DND-41 (cell line): ENCODE measurements at regions not wholly inside any gene's neighbourhood (a gene's known extent, or its start where the extent isn't known, plus 50 kb on each side); places are given as distances from the start of the nearest gene placed in this dataset.

Source experiments
- ATAC-seq: fragments of 200-7000 bp; cut with Tn5 transposase; 3 replicates; pipeline ENCODE4 v1.9.1; 2021; ENCODE audit warnings: low read depth; ENCODE audit not compliant: insufficient read depth
- DNase-seq: peaks from one replicate; pipeline ENCODE4 v3.0.0-alpha.2; 2020
- H2AFZ ChIP-seq: 2 replicates; pipeline ENCODE4 v1.6.0; 2012; ENCODE audit warnings: low read depth, low read length
- H3K27ac ChIP-seq: 2 replicates; pipeline ENCODE4 v1.5.1; 2012; ENCODE audit warnings: low read length, inconsistent platforms
- H3K27me3 ChIP-seq: fragments of 200-600 bp; sonication (generic); 2 replicates; pipeline ENCODE4 v1.6.0; 2012; ENCODE audit warnings: low read length, mild to moderate bottlenecking, inconsistent platforms; ENCODE audit not compliant: insufficient read depth, poor library complexity
- H3K36me3 ChIP-seq: 2 replicates; pipeline ENCODE4 v1.5.1; 2012; ENCODE audit warnings: low read length, inconsistent platforms; ENCODE audit not compliant: insufficient read depth
- H3K4me1 ChIP-seq: 2 replicates; pipeline ENCODE4 v1.5.1; 2012; ENCODE audit warnings: mild to moderate bottlenecking, low read length; ENCODE audit not compliant: insufficient read depth
- H3K4me2 ChIP-seq: 2 replicates; pipeline ENCODE4 v1.6.0; 2012; ENCODE audit warnings: mild to moderate bottlenecking, moderate library complexity, low read length, inconsistent platforms; ENCODE audit not compliant: insufficient read depth
- H3K4me3 ChIP-seq, 2 experiments: fragments of 200-600 bp in 1 of 2; shearing (Covaris generic) in 1 of 2; 2 replicates each; pipeline ENCODE4 v1.5.1; 2012 to 2016; ENCODE audit warnings: inconsistent platforms in 2 of 2, low read length in 2 of 2, mild to moderate bottlenecking in 2 of 2, low read depth in 1 of 2, moderate library complexity in 1 of 2
- H3K79me2 ChIP-seq: 2 replicates; pipeline ENCODE4 v1.6.0; 2012; ENCODE audit warnings: low read length, inconsistent platforms; ENCODE audit not compliant: insufficient read depth
- H3K9ac ChIP-seq: 2 replicates; pipeline ENCODE4 v1.6.0; 2012; ENCODE audit warnings: low read depth, mild to moderate bottlenecking, inconsistent platforms, low read length, moderate library complexity
- H3K9me3 ChIP-seq: 2 replicates; pipeline ENCODE4 v1.5.1; 2012; ENCODE audit warnings: low read length, moderate library complexity, mild to moderate bottlenecking, inconsistent platforms; ENCODE audit not compliant: insufficient read depth, severe bottlenecking
- H4K20me1 ChIP-seq: 2 replicates; pipeline ENCODE4 v1.6.0; 2012; ENCODE audit warnings: low read length; ENCODE audit not compliant: insufficient read depth
- CTCF ChIP-seq: IDR thresholded peaks from 2 replicates; pipeline ENCODE4 v1.5.1; 2012; ENCODE audit warnings: borderline replicate concordance, low read length, moderate library complexity, mild to moderate bottlenecking; ENCODE audit not compliant: poor library complexity, severe bottlenecking; ENCODE audit errors: extremely low read depth
- EZH2 ChIP-seq: IDR thresholded peaks from 3 replicates; pipeline ENCODE4 v1.6.1; 2012; ENCODE audit warnings: borderline replicate concordance, low read depth, mild to moderate bottlenecking, moderate library complexity, low read length, inconsistent platforms; ENCODE audit not compliant: severe bottlenecking

DNA sequence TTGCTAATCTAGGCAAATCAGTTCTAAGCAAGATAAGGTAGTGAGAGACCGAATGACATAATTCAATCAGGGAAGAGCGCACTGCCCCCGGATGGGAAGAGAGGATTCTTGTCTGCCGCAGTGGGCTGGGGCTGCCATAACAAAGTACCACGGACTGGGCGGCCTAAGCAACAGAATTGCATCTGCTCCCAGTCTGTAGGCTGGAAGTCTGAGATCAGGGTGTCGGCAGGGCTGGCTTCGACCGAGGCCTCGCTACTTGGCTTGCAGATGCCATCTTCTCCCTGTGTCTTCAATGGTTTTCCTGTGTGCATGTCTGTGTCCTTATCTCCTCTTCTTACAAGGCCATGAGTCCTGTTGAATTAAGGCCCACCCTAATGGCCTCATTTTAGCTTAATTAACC lies 59.7 kb upstream of the TMEM72 start:
- no peaks in the 10 kb centered on the region for H4K20me1 ChIP-seq
- H3K9me3 ChIP-seq = no peaks in the 10 kb centered on the region
- TF ChIP-seq CTCF (no peak), EZH2 (no peak)
- H3K9ac ChIP-seq = no peak overlapping the region
- H2AFZ ChIP-seq = no peak overlapping the region
- ATAC-seq (no peak), DNase-seq (no peak)
- H3K4me3 ChIP-seq = no peak overlapping the region
- no peaks in the 10 kb centered on the region for H3K79me2 ChIP-seq
- no peaks in the 10 kb centered on the region for H3K4me1 ChIP-seq
- H3K36me3 ChIP-seq = no peaks in the 10 kb centered on the region
- H3K27ac ChIP-seq = no peak overlapping the region
- H3K4me2 ChIP-seq = no peak overlapping the region
- H3K27me3 ChIP-seq = no peaks in the 10 kb centered on the region

GRCh38 chr10:44851881-44852280 lies 59.3 kb upstream of the TMEM72 start:
- Histone ChIP-seq H3K9ac (no peak overlapping the region), H3K79me2 (no peaks in the 10 kb centered on the region), H3K27ac (no peak overlapping the region), H4K20me1 (no peaks in the 10 kb centered on the region), H3K4me3 (no peak overlapping the region), H3K36me3 (no peaks in the 10 kb centered on the region), H3K4me1 (no peaks in the 10 kb centered on the region), H2AFZ (no peak overlapping the region), H3K4me2 (no peak overlapping the region), H3K9me3 (no peaks in the 10 kb centered on the region), H3K27me3 (no peaks in the 10 kb centered on the region)
- no peak for ATAC-seq
- DNase-seq = no peak
- TF ChIP-seq CTCF (no peak), EZH2 (no peak)

- no peaks in the 10 kb centered on the region for H4K20me1 ChIP-seq
- H3K36me3 ChIP-seq = no peaks in the 10 kb centered on the region
- H3K4me3 ChIP-seq = no peak overlapping the region
- H3K4me1 ChIP-seq = no peaks in the 10 kb centered on the region
- TF ChIP-seq CTCF (peak; percentile 10), EZH2 (no peak)
- no peak for ATAC-seq
- H3K27me3 ChIP-seq = no peaks in the 10 kb centered on the region
- no peak overlapping the region for H3K4me2 ChIP-seq
- DNase-seq = no peak
- H3K79me2 ChIP-seq = no peaks in the 10 kb centered on the region
- no peak overlapping the region for H3K27ac ChIP-seq
- H3K9ac ChIP-seq = no peak overlapping the region
- H3K9me3 ChIP-seq = no peaks in the 10 kb centered on the region
- H2AFZ ChIP-seq = no peak overlapping the region
Measured at GRCh38 chr10:44853148-44853734, 57.9 kb upstream of the TMEM72 start.

DNA sequence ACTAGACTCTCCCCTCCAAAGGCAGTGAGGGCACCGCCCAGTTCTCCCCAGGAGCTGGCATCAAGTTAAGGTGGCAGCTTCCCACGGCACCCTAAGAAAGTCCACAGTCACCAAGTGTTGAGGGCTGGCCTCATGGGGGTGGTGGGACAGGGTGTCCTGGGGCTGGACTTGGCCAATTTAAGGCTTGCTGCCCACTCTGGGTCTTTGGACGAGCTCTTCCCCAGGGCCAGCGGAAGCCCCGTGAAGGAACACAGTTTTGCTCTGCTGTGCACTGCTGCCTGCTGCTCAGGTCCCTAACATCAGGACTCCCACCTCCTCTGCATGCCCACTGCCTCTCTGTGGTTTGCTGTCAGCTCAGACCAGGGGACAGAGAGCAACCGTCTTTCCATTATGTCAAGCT lies 57.3 kb upstream of the TMEM72 start:
- H4K20me1 ChIP-seq = no peaks in the 10 kb centered on the region
- no peak overlapping the region for H3K27ac ChIP-seq
- no peak overlapping the region for H3K4me2 ChIP-seq
- no peaks in the 10 kb centered on the region for H3K9me3 ChIP-seq
- H3K36me3 ChIP-seq = no peaks in the 10 kb centered on the region
- no peaks in the 10 kb centered on the region for H3K79me2 ChIP-seq
- no peak for ATAC-seq
- no peak overlapping the region for H3K4me3 ChIP-seq
- no peak overlapping the region for H2AFZ ChIP-seq
- TF ChIP-seq CTCF (no peak), EZH2 (no peak)
- no peak for DNase-seq
- no peaks in the 10 kb centered on the region for H3K4me1 ChIP-seq
- H3K27me3 ChIP-seq = no peaks in the 10 kb centered on the region
- H3K9ac ChIP-seq = no peak overlapping the region
